Adrenal gland (tissue), 9 donors: ENCODE measurements at regions not wholly inside any gene's neighbourhood (a gene's known extent, or its start where the extent isn't known, plus 50 kb on each side); places are given as distances from the start of the nearest gene placed in this dataset.

ENCODE experiments used
- DNase-seq, 7 donors: peaks; one replicate each; pipeline ENCODE4 v3.0.0-alpha.2; 2019 to 2020
- H3K27ac ChIP-seq, 5 donors: fragments of 200-600 bp; sonication (generic) in 4 of 5; 1 replicate in 3 of 5; 2 replicates in 2 of 5; pipeline versions ENCODE4 v1.5.1 to v1.8.0; 2016 to 2020; ENCODE audit warnings: mild to moderate bottlenecking in 1 of 5
- H3K27me3 ChIP-seq: fragments of 200-600 bp; 2 replicates; pipeline ENCODE4 v1.8.0; 2021
- H3K36me3 ChIP-seq, 2 donors: fragments of 200-600 bp; replicated peaks in 1 of 2; 1 replicate in 1 of 2; 2 replicates in 1 of 2; pipeline versions ENCODE4 v1.5.1 to v1.8.0; 2018 to 2022
- H3K4me1 ChIP-seq, 2 donors: fragments of 200-600 bp; replicated peaks in 1 of 2; 1 replicate in 1 of 2; 2 replicates in 1 of 2; pipeline versions ENCODE4 v1.5.1 to v1.8.0; 2018 to 2021
- H3K4me3 ChIP-seq, 4 donors: fragments of 200-600 bp; sonication (generic) in 3 of 4; one replicate each; pipeline ENCODE4 v1.5.1; 2016 to 2018
- H3K9me3 ChIP-seq, 3 donors: fragments of 200-600 bp; sonication (generic) in 1 of 3; replicated peaks in 1 of 3; 1 replicate in 2 of 3; 2 replicates in 1 of 3; pipeline versions ENCODE4 v1.5.1 to v1.8.0; 2016 to 2021
- CTCF ChIP-seq, 6 experiments: fragments of 450-650 bp in 4 of 6; fragments of 200-600 bp in 2 of 6; sonication (generic) in 1 of 6; IDR thresholded peaks; 1 replicate in 5 of 6; 2 replicates in 1 of 6; pipeline versions ENCODE4 v1.5.1 to v1.8.0; 2016 to 2021; ENCODE audit warnings: antibody characterized with exemption in 6 of 6, mild to moderate bottlenecking in 2 of 6, moderate library complexity in 1 of 6
- POLR2A ChIP-seq, 2 donors: fragments of 450-650 bp; IDR thresholded peaks; one replicate each; pipeline ENCODE4 v1.6.1; 2017; ENCODE audit warnings: antibody characterized with exemption in 2 of 2, mild to moderate bottlenecking in 2 of 2, moderate library complexity in 1 of 2
- WGBS, 4 donors: extraction: QIAGEN DNeasy Blood & Tissue Kit in 2 of 4; methylation state at CpG; one replicate each; pipeline versions ENCODE4 v1.1.5 to v1.1.7; 2013 to 2017; 5-methylcytosine and 5-hydroxymethylcytosine counted together
- intact Hi-C, 2 donors: fragments of 100-400 bp; cut with DNase I; formaldehyde crosslinking; loops; one replicate each; pipeline versions ENCODE4 v1.14.1 to v1.15.0; 2022 to 2023
- donor health status: healthy with polysubstance abuse.
- donor health status: Bipolar disorder and iron deficiency.
- donor health status: DM: yes; HTN: yes; CAD: no.
- donor health status: DM: no; HTN: no; CAD: no.
- donor health status: DM: no; HTN: no; CAD: no.

GRCh38 chr10:85224366-85224940 lies 896.1 kb downstream of the CCSER2 start:
- TF ChIP-seq POLR2A (IDR thresholded peaks at IDR 0.05) (no peak), CTCF (IDR thresholded peaks at IDR 0.05) (no peak)
- no peaks in the 10 kb centered on the region for H3K4me1 ChIP-seq
- intact Hi-C loops: no loop called here
- 66 to 81% (median 74%) methylated on average over 6 of the region's 6 CpGs for WGBS, 4 donors
- DNase-seq: no peak
- H3K27ac ChIP-seq: no peak overlapping the region
- no peaks in the 10 kb centered on the region for H3K36me3 ChIP-seq
- H3K27me3 ChIP-seq: no peaks in the 10 kb centered on the region
- no peaks in the 10 kb centered on the region for H3K9me3 ChIP-seq
- no peak overlapping the region for H3K4me3 ChIP-seq

- 78 to 87% (median 81%) methylated on average over 2 of the region's 2 CpGs for WGBS, 4 donors
- no peaks in the 10 kb centered on the region for H3K4me1 ChIP-seq
These were observed 896.9 kb downstream of the CCSER2 start for GRCh38 chr10:85225311-85225710.

GRCh38 chr10:85226596-85226995 lies 898.2 kb downstream of the CCSER2 start:
- H3K4me1 ChIP-seq: no peaks in the 10 kb centered on the region
- DNase-seq: no peak
- TF ChIP-seq CTCF (IDR thresholded peaks at IDR 0.05) (no peak), POLR2A (IDR thresholded peaks at IDR 0.05) (no peak)
- intact Hi-C loops: no loop called here
- H3K9me3 ChIP-seq: no peaks in the 10 kb centered on the region
- no peaks in the 10 kb centered on the region for H3K36me3 ChIP-seq
- WGBS, 4 donors: 55 to 81% (median 73%) methylated on average over 2 of the region's 2 CpGs
- no peak overlapping the region for H3K4me3 ChIP-seq
- H3K27me3 ChIP-seq: no peaks in the 10 kb centered on the region
- H3K27ac ChIP-seq: no peak overlapping the region

More at GRCh38 chr10:85225311-85225710, 896.9 kb downstream of the CCSER2 start:
- H3K9me3 ChIP-seq: no peaks in the 10 kb centered on the region
- no peaks in the 10 kb centered on the region for H3K27me3 ChIP-seq
- H3K36me3 ChIP-seq: no peaks in the 10 kb centered on the region
- no peak for DNase-seq
- no peak overlapping the region for H3K4me3 ChIP-seq
- TF ChIP-seq POLR2A (IDR thresholded peaks at IDR 0.05): no peak
- TF ChIP-seq CTCF (IDR thresholded peaks at IDR 0.05): no peak
- H3K27ac ChIP-seq: no peak overlapping the region
- intact Hi-C loops: no loop called here

GRCh38 chr10:85228726-85229125 lies 900.3 kb downstream of the CCSER2 start:
- Histone ChIP-seq H3K9me3 (no peaks in the 10 kb centered on the region), H3K4me3 (no peak overlapping the region), H3K36me3 (no peaks in the 10 kb centered on the region), H3K27ac (no peak overlapping the region), H3K27me3 (no peaks in the 10 kb centered on the region), H3K4me1 (no peaks in the 10 kb centered on the region)
- intact Hi-C loops: no loop called here
- 79 to 95% (median 90%) methylated on average over 1 of the region's 1 CpG for WGBS, 4 donors
- no peak for DNase-seq
- TF ChIP-seq POLR2A (IDR thresholded peaks at IDR 0.05) (no peak), CTCF (IDR thresholded peaks at IDR 0.05) (no peak)
